Stimulated activated CD8-positive, alpha-beta memory T cell treated with anti-CD3 and anti-CD28 coated beads, Interleukin-7, amount 100 ng/mL, for 24 hours (primary cell): ENCODE measurements at regions not wholly inside any gene's neighbourhood (a gene's known extent, or its start where the extent isn't known, plus 50 kb on each side); places are given as distances from the start of the nearest gene placed in this dataset.
"Not testable (repeated sequence)": the region's sequence is repeated elsewhere in the genome, so short reads cannot be mapped to it uniquely, and the experiment has no call there.

Experiments
- DNase-seq: peaks from one replicate; pipeline ENCODE4 v3.0.0-alpha.2; 2020; ENCODE audit warnings: low read depth

GRCh38 chr6:141057761-141058160 lies 1075.0 kb upstream of the GJE1 start:
- no peak for DNase-seq

- no peak for DNase-seq
Measured at GRCh38 chr6:141056945-141057625, 1075.6 kb upstream of the GJE1 start.

GRCh38 chr6:141050471-141050870 lies 1082.3 kb upstream of the GJE1 start:
- no peak for DNase-seq

- DNase-seq = no peak
Measured at GRCh38 chr6:141048451-141048850, 1084.3 kb upstream of the GJE1 start.

- DNase-seq = not testable (repeated sequence)
Measured at GRCh38 chr6:141046496-141046895, 1086.2 kb upstream of the GJE1 start.

GRCh38 chr6:141041596-141042087 lies 1091.1 kb upstream of the GJE1 start:
- no peak for DNase-seq

- DNase-seq = no peak
Measured at GRCh38 chr6:141035312-141036200, 1097.2 kb upstream of the GJE1 start.

- no peak for DNase-seq
Measured at GRCh38 chr6:141033101-141033500, 1099.6 kb upstream of the GJE1 start.

- no peak for DNase-seq
Measured at GRCh38 chr6:141029908-141030307, 1102.8 kb upstream of the GJE1 start.

GRCh38 chr6:141028791-141029280 lies 1103.9 kb upstream of the GJE1 start:
- DNase-seq = no peak

- no peak for DNase-seq
Measured at GRCh38 chr6:141026504-141026903, 1106.2 kb upstream of the GJE1 start.

GRCh38 chr6:141024526-141024925 lies 1108.2 kb upstream of the GJE1 start:
- no peak for DNase-seq

GRCh38 chr6:141017941-141018340 lies 1114.8 kb upstream of the GJE1 start:
- DNase-seq = no peak

GRCh38 chr6:141000917-141001316 lies 1131.8 kb upstream of the GJE1 start:
- no peak for DNase-seq

- DNase-seq = no peak
Measured at GRCh38 chr6:140993515-140993914, 1139.2 kb upstream of the GJE1 start.

- DNase-seq = no peak
Measured at GRCh38 chr6:140992678-140993077, 1140.0 kb upstream of the GJE1 start.

- no peak for DNase-seq
Measured at GRCh38 chr6:140988780-140989179, 1143.9 kb upstream of the GJE1 start.

GRCh38 chr6:140987364-140988155 lies 1145.2 kb upstream of the GJE1 start:
- no peak for DNase-seq

- DNase-seq = no peak
Measured at GRCh38 chr6:140985679-140986275, 1146.9 kb upstream of the GJE1 start.

- no peak for DNase-seq
Measured at GRCh38 chr6:140980265-140980887, 1152.3 kb upstream of the GJE1 start.

GRCh38 chr6:140979642-140980091 lies 1153.1 kb upstream of the GJE1 start:
- DNase-seq = no peak
